ENCODE measurements at regions not wholly inside any gene's neighbourhood (a gene's known extent, or its start where the extent isn't known, plus 50 kb on each side); places are given as distances from the start of the nearest gene placed in this dataset.

- CTCF ChIA-PET = no interaction called here
- BruUV-seq (replicated peaks) = no TSS peak
- no peak for DNase-seq (ENCODE audit: low read depth, low spot score)
Measured at GRCh38 chr11:70820311-70820710, 422.0 kb downstream of the CTTN start.

GRCh38 chr11:70820712-70821111 is 422.4 kb downstream of the CTTN start:
- ChIA-PET CTCF (no interaction called here), RAD21 (ENCODE audit: low non-redundant PET in 1 of 2, low total read pairs in 2 of 2, uncharacterized antibody in 2 of 2, unreplicated experiment in 2 of 2) (no interaction called here), POLR2A (no interaction called here)
- no peak for ATAC-seq
- Histone ChIP-seq H3K4me1 (ENCODE audit: control insufficient read depth in 1 of 2, insufficient read depth in 2 of 2, low read length in 2 of 2) (no peaks in the 10 kb centered on the region), H3K4me2 (ENCODE audit: low read length) (no peak overlapping the region), H3K27ac (ENCODE audit: low read depth, low read length) (no peak overlapping the region), H3K9ac (ENCODE audit: low read length) (no peak overlapping the region), H3K4me3 (replicated peaks in 1 of 2; ENCODE audit: low read depth in 1 of 2, low read length in 2 of 2) (no peak overlapping the region), H3K79me2 (ENCODE audit: insufficient read depth, low read length) (no peaks in the 10 kb centered on the region), H3K36me3 (ENCODE audit: control insufficient read depth in 1 of 2, insufficient read depth in 2 of 2, low read length in 2 of 2) (no peaks in the 10 kb centered on the region), H2AFZ (ENCODE audit: low read depth, low read length, poor library complexity, severe bottlenecking) (no peak overlapping the region), H3K27me3 (ENCODE audit: insufficient read depth, low read length) (no peaks in the 10 kb centered on the region), H3K9me2 (ENCODE audit: insufficient read depth) (no peaks in the 10 kb centered on the region), H3K9me3 (ENCODE audit: control insufficient read depth in 1 of 2, insufficient read depth in 1 of 2, low read depth in 1 of 2, low read length in 2 of 2) (no peaks in the 10 kb centered on the region), H4K20me1 (ENCODE audit: insufficient read depth) (no peaks in the 10 kb centered on the region)
- BruUV-seq (replicated peaks) = no TSS peak
- no peak for DNase-seq (ENCODE audit: low read depth, low spot score)
- intact Hi-C loops (cut with micrococcal nuclease) = no loop called here
- TF ChIP-seq RAD21 (IDR thresholded peaks at IDR 0.05; ENCODE audit: low read depth) = no peak
- no peak for TF ChIP-seq ZNF274 (IDR thresholded peaks at IDR 0.05; ENCODE audit: low read depth, low read length)
- no peak for TF ChIP-seq TCF7L2 (IDR thresholded peaks at IDR 0.05; ENCODE audit: borderline replicate concordance, extremely low read depth, insufficient read depth, insufficient read length)
- TF ChIP-seq SIN3A (IDR thresholded peaks at IDR 0.05; ENCODE audit: low read depth) = no peak
- no peak for TF ChIP-seq REST (IDR thresholded peaks at IDR 0.05; ENCODE audit: low read depth)
- TF ChIP-seq CEBPB (IDR thresholded peaks at IDR 0.05; ENCODE audit: low read depth) = no peak
- TF ChIP-seq EGR1 (IDR thresholded peaks at IDR 0.05; ENCODE audit: low read depth) = no peak
- no peak for TF ChIP-seq FOSL1 (IDR thresholded peaks at IDR 0.05; ENCODE audit: low read depth)
- TF ChIP-seq MAX (IDR thresholded peaks at IDR 0.05) = no peak
- TF ChIP-seq CBX3 (IDR thresholded peaks at IDR 0.05; ENCODE audit: low read depth) = no peak
- no peak for TF ChIP-seq ELF1 (IDR thresholded peaks at IDR 0.05; ENCODE audit: borderline replicate concordance, low read depth)
- TF ChIP-seq ATF3 (IDR thresholded peaks at IDR 0.05) = no peak
- no peak for TF ChIP-seq SRF (IDR thresholded peaks at IDR 0.05; ENCODE audit: low read depth)
- no peak for TF ChIP-seq EZH2 (IDR thresholded peaks at IDR 0.05)
- TF ChIP-seq CTCF (IDR thresholded peaks at IDR 0.05 in 2 of 3, conservative IDR thresholded peaks at IDR 0.05 in 1 of 3; ENCODE audit: borderline replicate concordance in 1 of 3, insufficient read depth in 1 of 3, low read depth in 2 of 3, low read length in 2 of 3) = no peak
- TF ChIP-seq SP1 (IDR thresholded peaks at IDR 0.05; ENCODE audit: low read depth) = no peak
- TF ChIP-seq ZFX (IDR thresholded peaks at IDR 0.05) = no peak
- no peak for TF ChIP-seq JUND (IDR thresholded peaks at IDR 0.05)

More at GRCh38 chr11:70820311-70820710, 422.0 kb downstream of the CTTN start:
- ChIA-PET RAD21 (ENCODE audit: low non-redundant PET in 1 of 2, low total read pairs in 2 of 2, uncharacterized antibody in 2 of 2, unreplicated experiment in 2 of 2) (no interaction called here), POLR2A (no interaction called here)
- no peak overlapping the region for H3K9ac ChIP-seq (ENCODE audit: low read length)
- H3K4me2 ChIP-seq (ENCODE audit: low read length) = no peak overlapping the region
- H2AFZ ChIP-seq (ENCODE audit: low read depth, low read length, poor library complexity, severe bottlenecking) = no peak overlapping the region
- H3K79me2 ChIP-seq (ENCODE audit: insufficient read depth, low read length) = no peaks in the 10 kb centered on the region
- no peak overlapping the region for H3K27ac ChIP-seq (ENCODE audit: low read depth, low read length)
- H3K4me3 ChIP-seq (replicated peaks in 1 of 2; ENCODE audit: low read depth in 1 of 2, low read length in 2 of 2) = no peak overlapping the region
- no peaks in the 10 kb centered on the region for H3K36me3 ChIP-seq (ENCODE audit: control insufficient read depth in 1 of 2, insufficient read depth in 2 of 2, low read length in 2 of 2)
- H4K20me1 ChIP-seq (ENCODE audit: insufficient read depth) = no peaks in the 10 kb centered on the region
- no peak for ATAC-seq
- TF ChIP-seq TCF7L2 (IDR thresholded peaks at IDR 0.05; ENCODE audit: borderline replicate concordance, extremely low read depth, insufficient read depth, insufficient read length) (no peak), SRF (IDR thresholded peaks at IDR 0.05; ENCODE audit: low read depth) (no peak)
- no peaks in the 10 kb centered on the region for H3K4me1 ChIP-seq (ENCODE audit: control insufficient read depth in 1 of 2, insufficient read depth in 2 of 2, low read length in 2 of 2)
- H3K9me2 ChIP-seq (ENCODE audit: insufficient read depth) = no peaks in the 10 kb centered on the region
- H3K9me3 ChIP-seq (ENCODE audit: control insufficient read depth in 1 of 2, insufficient read depth in 1 of 2, low read depth in 1 of 2, low read length in 2 of 2) = no peaks in the 10 kb centered on the region
- intact Hi-C loops (cut with micrococcal nuclease) = no loop called here
- no peaks in the 10 kb centered on the region for H3K27me3 ChIP-seq (ENCODE audit: insufficient read depth, low read length)
